Breast epithelium (tissue), 3 donors: ENCODE measurements at regions not wholly inside any gene's neighbourhood (a gene's known extent, or its start where the extent isn't known, plus 50 kb on each side); places are given as distances from the start of the nearest gene placed in this dataset.
"Not testable (repeated sequence)": the region's sequence is repeated elsewhere in the genome, so short reads cannot be mapped to it uniquely, and the experiment has no call there.

Experiments used
- POLR2A ChIP-seq: fragments of 450-650 bp; IDR thresholded peaks from one replicate; pipeline ENCODE4 v1.6.1; 2016; ENCODE audit warnings: antibody characterized with exemption, mild to moderate bottlenecking, moderate library complexity
- POLR2AphosphoS5 ChIP-seq, 3 donors: sonication (generic); formaldehyde crosslinking; IDR thresholded peaks; one replicate each; pipeline ENCODE4 v1.6.1; 2017; ENCODE audit warnings: antibody characterized with exemption in 3 of 3
- TF ChIP-seq, protein P1 (sequence below), 3 donors: fragments of 450-650 bp; IDR thresholded peaks; one replicate each; pipeline ENCODE4 v1.5.1; 2016 to 2017; ENCODE audit warnings: antibody characterized with exemption in 3 of 3, mild to moderate bottlenecking in 3 of 3, moderate library complexity in 3 of 3

DNA sequence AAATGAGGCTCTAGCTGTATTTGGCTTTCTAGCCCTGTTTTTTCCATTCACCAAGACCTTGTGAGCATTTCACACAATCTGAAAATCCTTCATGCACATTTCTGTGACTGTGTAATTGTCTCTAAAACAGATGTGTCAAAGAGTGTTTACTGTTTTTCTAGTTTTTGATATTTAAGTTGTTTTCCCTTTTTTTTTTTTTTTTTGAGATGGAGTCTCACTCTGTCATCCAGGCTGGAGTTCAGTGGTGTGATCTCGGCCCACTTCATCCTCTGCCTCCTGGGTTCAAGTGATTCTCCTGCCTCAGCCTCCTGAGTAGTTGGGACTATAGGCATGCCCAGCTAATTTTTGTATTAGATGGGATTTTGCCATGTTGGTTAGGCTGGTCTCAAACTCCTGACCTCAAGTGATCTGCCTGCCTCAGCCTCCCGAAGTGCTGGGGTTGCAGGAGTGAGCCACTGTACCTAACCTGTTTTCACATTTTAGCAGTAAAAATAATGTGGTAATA, 242.0 kb downstream of the MYCN start:
- TF ChIP-seq, protein P1, sequence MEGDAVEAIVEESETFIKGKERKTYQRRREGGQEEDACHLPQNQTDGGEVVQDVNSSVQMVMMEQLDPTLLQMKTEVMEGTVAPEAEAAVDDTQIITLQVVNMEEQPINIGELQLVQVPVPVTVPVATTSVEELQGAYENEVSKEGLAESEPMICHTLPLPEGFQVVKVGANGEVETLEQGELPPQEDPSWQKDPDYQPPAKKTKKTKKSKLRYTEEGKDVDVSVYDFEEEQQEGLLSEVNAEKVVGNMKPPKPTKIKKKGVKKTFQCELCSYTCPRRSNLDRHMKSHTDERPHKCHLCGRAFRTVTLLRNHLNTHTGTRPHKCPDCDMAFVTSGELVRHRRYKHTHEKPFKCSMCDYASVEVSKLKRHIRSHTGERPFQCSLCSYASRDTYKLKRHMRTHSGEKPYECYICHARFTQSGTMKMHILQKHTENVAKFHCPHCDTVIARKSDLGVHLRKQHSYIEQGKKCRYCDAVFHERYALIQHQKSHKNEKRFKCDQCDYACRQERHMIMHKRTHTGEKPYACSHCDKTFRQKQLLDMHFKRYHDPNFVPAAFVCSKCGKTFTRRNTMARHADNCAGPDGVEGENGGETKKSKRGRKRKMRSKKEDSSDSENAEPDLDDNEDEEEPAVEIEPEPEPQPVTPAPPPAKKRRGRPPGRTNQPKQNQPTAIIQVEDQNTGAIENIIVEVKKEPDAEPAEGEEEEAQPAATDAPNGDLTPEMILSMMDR (IDR thresholded peaks at IDR 0.05), result not testable (repeated sequence)
- not testable (repeated sequence) for TF ChIP-seq POLR2A; POLR2AphosphoS5 (IDR thresholded peaks at IDR 0.05)
